ENCODE measurements at regions not wholly inside any gene's neighbourhood (a gene's known extent, or its start where the extent isn't known, plus 50 kb on each side); places are given as distances from the start of the nearest gene placed in this dataset.

DNA sequence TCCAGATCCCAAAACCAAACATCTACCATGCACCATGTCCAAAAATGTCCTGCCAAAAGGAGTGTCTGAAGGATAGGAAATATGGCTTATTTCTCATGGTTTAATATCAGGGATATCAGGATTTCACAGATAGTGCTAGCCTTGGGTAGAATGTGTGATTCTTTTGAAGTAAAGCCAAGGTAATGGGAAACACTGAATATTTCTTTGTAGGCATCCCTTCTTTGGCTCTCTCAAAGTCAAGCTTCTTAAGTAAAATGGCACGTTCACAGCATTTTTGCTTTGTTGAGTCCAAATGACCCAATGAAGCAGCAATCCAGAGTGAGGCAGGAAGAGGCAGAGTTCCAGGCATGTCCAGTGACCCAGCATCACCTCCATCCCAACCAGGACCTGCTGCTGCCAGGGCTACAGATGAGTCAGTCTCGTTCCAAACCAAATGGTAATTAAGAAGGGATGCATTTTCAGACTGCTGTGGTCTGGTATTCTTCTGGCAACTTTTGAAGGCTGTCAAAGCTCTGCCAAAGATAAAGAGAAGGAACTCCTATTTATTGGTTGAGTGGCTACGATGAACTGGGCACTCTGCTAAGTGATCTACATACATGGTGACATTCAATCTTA, 678.8 kb upstream of the KLF4 start:
- H3K9me3 ChIP-seq: no peaks in the 10 kb centered on the region
- H3K9me3 Mint-ChIP-seq (ENCODE audit: unreplicated experiment): peaks cover 11% of the 10 kb centered on the region
- POLR2A ChIA-PET: no interaction called here
- CTCF ChIA-PET: no interaction called here
- H3K4me3 Mint-ChIP-seq (ENCODE audit: unreplicated experiment): no peak overlapping the region
- H3K27me3 Mint-ChIP-seq (ENCODE audit: insufficient read depth, unreplicated experiment): peaks cover 3% of the 10 kb centered on the region
- no peak for DNase-seq
- peaks cover 13% of the 10 kb centered on the region for H3K4me1 Mint-ChIP-seq (ENCODE audit: low read depth, unreplicated experiment)
- peaks cover 17% of the 10 kb centered on the region for H3K4me1 ChIP-seq
- intact Hi-C loops (cut with micrococcal nuclease; ENCODE audit: unreplicated experiment): no loop called here
- no peaks in the 10 kb centered on the region for H3K36me3 Mint-ChIP-seq (ENCODE audit: insufficient read depth, unreplicated experiment)
- TF ChIP-seq, protein P1, sequence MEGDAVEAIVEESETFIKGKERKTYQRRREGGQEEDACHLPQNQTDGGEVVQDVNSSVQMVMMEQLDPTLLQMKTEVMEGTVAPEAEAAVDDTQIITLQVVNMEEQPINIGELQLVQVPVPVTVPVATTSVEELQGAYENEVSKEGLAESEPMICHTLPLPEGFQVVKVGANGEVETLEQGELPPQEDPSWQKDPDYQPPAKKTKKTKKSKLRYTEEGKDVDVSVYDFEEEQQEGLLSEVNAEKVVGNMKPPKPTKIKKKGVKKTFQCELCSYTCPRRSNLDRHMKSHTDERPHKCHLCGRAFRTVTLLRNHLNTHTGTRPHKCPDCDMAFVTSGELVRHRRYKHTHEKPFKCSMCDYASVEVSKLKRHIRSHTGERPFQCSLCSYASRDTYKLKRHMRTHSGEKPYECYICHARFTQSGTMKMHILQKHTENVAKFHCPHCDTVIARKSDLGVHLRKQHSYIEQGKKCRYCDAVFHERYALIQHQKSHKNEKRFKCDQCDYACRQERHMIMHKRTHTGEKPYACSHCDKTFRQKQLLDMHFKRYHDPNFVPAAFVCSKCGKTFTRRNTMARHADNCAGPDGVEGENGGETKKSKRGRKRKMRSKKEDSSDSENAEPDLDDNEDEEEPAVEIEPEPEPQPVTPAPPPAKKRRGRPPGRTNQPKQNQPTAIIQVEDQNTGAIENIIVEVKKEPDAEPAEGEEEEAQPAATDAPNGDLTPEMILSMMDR (IDR thresholded peaks at IDR 0.05; ENCODE audit: insufficient read depth in 1 of 2, low read depth in 1 of 2, low read length in 1 of 2, severe bottlenecking in 1 of 2, unreplicated experiment in 1 of 2): no peak
- no peak overlapping the region for H3K4me3 ChIP-seq (ENCODE audit: low read depth, low read length)
- BruUV-seq (replicated peaks): no TSS peak
- no peaks in the 10 kb centered on the region for H3K36me3 ChIP-seq (ENCODE audit: control insufficient read depth, insufficient read depth, low read length)
- no peak overlapping the region for H3K27ac Mint-ChIP-seq (ENCODE audit: unreplicated experiment)
- no peaks in the 10 kb centered on the region for H3K27me3 ChIP-seq (replicated peaks; ENCODE audit: control insufficient read depth, insufficient read depth, low read length)

DNA sequence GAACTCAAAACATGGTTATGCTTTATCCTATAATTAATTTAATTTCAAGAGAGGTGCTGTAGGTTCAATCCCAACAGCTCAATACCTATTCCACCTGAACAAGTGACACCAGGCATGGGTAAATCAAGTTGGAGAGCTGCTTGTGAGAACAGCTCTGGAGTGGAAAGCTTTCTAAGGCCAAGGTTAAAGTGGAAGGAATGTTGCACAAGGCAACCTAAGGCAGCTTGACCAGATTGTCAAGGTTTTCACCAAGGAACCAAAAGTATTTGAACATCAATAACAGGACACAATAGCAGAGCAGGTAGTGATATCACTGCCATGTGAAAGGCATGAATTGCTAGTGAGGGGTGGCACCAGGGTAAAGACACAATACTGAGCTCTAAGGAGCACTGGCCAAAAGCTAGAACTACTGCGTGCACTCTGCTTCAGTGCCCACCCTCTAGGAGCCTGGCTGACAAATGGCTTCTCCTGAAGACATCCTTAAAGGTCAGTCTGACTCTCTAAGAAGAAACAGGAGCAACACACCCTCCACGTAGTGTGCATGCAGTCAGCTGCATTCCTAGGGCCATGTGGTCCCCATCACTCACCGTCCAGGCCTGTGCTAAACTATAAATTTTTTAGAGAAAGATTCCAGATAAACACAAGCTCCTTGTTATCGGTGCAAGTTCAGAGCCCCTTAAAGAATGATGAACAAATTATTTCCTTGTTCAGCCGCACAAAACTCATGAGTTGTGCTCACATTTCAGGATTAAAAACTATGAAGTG, 677.7 kb upstream of the KLF4 start:
- ChIA-PET CTCF (no interaction called here), POLR2A (no interaction called here)
- no peak overlapping the region for H3K27ac Mint-ChIP-seq (ENCODE audit: unreplicated experiment)
- Histone ChIP-seq H3K9me3 (no peaks in the 10 kb centered on the region), H3K27me3 (replicated peaks; ENCODE audit: control insufficient read depth, insufficient read depth, low read length) (no peaks in the 10 kb centered on the region), H3K4me1 (peaks cover 17% of the 10 kb centered on the region), H3K4me3 (ENCODE audit: low read depth, low read length) (no peak overlapping the region), H3K36me3 (ENCODE audit: control insufficient read depth, insufficient read depth, low read length) (no peaks in the 10 kb centered on the region)
- intact Hi-C loops (cut with micrococcal nuclease; ENCODE audit: unreplicated experiment): no loop called here
- TF ChIP-seq, protein P1 (IDR thresholded peaks at IDR 0.05; ENCODE audit: insufficient read depth in 1 of 2, low read depth in 1 of 2, low read length in 1 of 2, severe bottlenecking in 1 of 2, unreplicated experiment in 1 of 2): no peak
- no peak overlapping the region for H3K4me3 Mint-ChIP-seq (ENCODE audit: unreplicated experiment)
- H3K4me1 Mint-ChIP-seq (ENCODE audit: low read depth, unreplicated experiment): peaks cover 13% of the 10 kb centered on the region
- H3K36me3 Mint-ChIP-seq (ENCODE audit: insufficient read depth, unreplicated experiment): no peaks in the 10 kb centered on the region
- H3K27me3 Mint-ChIP-seq (ENCODE audit: insufficient read depth, unreplicated experiment): peaks cover 3% of the 10 kb centered on the region
- no peak for DNase-seq
- no TSS peak for BruUV-seq (replicated peaks)
- peaks cover 11% of the 10 kb centered on the region for H3K9me3 Mint-ChIP-seq (ENCODE audit: unreplicated experiment)

DNA sequence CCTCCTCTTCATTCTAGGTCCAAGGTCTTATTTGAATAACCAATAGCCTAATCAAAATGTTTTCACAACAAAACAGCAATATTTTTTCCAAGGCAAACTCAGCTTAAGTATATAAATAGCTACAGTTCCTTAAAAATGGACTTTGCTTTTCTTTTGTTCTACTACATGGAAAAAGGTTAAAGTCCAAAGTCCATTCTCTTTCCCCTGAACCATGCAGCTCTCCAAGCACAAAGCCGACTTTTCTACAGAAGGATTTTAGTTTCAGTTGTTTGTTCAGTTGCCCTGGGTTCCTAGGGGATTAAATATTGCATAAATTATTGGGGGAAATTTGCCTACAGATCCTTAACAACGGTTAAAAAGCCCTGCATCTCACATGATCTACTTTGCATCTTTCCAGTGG, 677.0 kb upstream of the KLF4 start:
- H3K4me3 ChIP-seq (ENCODE audit: low read depth, low read length): no peak overlapping the region
- H3K27me3 ChIP-seq (replicated peaks; ENCODE audit: control insufficient read depth, insufficient read depth, low read length): no peaks in the 10 kb centered on the region
- Mint-ChIP-seq H3K4me1 (ENCODE audit: low read depth, unreplicated experiment) (peaks cover 17% of the 10 kb centered on the region), H3K27me3 (ENCODE audit: insufficient read depth, unreplicated experiment) (peaks cover 3% of the 10 kb centered on the region), H3K27ac (ENCODE audit: unreplicated experiment) (no peak overlapping the region), H3K4me3 (ENCODE audit: unreplicated experiment) (no peak overlapping the region), H3K36me3 (ENCODE audit: insufficient read depth, unreplicated experiment) (no peaks in the 10 kb centered on the region), H3K9me3 (ENCODE audit: unreplicated experiment) (peaks cover 11% of the 10 kb centered on the region)
- H3K36me3 ChIP-seq (ENCODE audit: control insufficient read depth, insufficient read depth, low read length): no peaks in the 10 kb centered on the region
- TF ChIP-seq, protein P1 (IDR thresholded peaks at IDR 0.05; ENCODE audit: insufficient read depth in 1 of 2, low read depth in 1 of 2, low read length in 1 of 2, severe bottlenecking in 1 of 2, unreplicated experiment in 1 of 2): no peak
- no peaks in the 10 kb centered on the region for H3K9me3 ChIP-seq
- ChIA-PET POLR2A (no interaction called here), CTCF (no interaction called here)
- DNase-seq: no peak
- intact Hi-C loops (cut with micrococcal nuclease; ENCODE audit: unreplicated experiment): no loop called here
- BruUV-seq (replicated peaks): no TSS peak
- peaks cover 23% of the 10 kb centered on the region for H3K4me1 ChIP-seq

All from Caco-2 (cell line).